H9 (cell line): ENCODE measurements at regions not wholly inside any gene's neighbourhood (a gene's known extent, or its start where the extent isn't known, plus 50 kb on each side); places are given as distances from the start of the nearest gene placed in this dataset.

Source experiments
- DNase-seq: peaks from one replicate; pipeline ENCODE4 v3.0.0-alpha.2; 2017
- H2AFZ ChIP-seq: one replicate; pipeline ENCODE4 v1.6.1; 2013; ENCODE audit warnings: mild to moderate bottlenecking, low read length, control low read depth, moderate library complexity
- H2AK5ac ChIP-seq: 2 replicates; pipeline ENCODE4 v1.6.1; 2013; ENCODE audit warnings: low read length, control low read depth, mixed read lengths; ENCODE audit not compliant: insufficient read length
- H2BK120ac ChIP-seq: one replicate; pipeline ENCODE4 v1.6.1; 2013; ENCODE audit warnings: low read depth, mild to moderate bottlenecking, low read length, control low read depth, inconsistent platforms; ENCODE audit not compliant: poor library complexity, severe bottlenecking
- H2BK12ac ChIP-seq: 2 replicates; pipeline ENCODE4 v1.6.1; 2013; ENCODE audit warnings: low read length, control low read depth, mixed read lengths, low read depth; ENCODE audit not compliant: insufficient read length
- H2BK15ac ChIP-seq: 2 replicates; pipeline ENCODE4 v1.6.1; 2013; ENCODE audit warnings: low read depth, low read length, control low read depth
- H2BK20ac ChIP-seq: one replicate; pipeline ENCODE4 v1.6.1; 2013; ENCODE audit warnings: low read depth, mild to moderate bottlenecking, low read length, control low read depth, inconsistent platforms; ENCODE audit not compliant: poor library complexity, severe bottlenecking
- H2BK5ac ChIP-seq: 2 replicates; pipeline ENCODE4 v1.6.1; 2013; ENCODE audit warnings: low read length, control low read depth, mixed read lengths; ENCODE audit not compliant: insufficient read length
- H3K14ac ChIP-seq: 2 replicates; pipeline ENCODE4 v1.6.1; 2013; ENCODE audit warnings: low read length, control low read depth; ENCODE audit not compliant: insufficient read depth
- H3K18ac ChIP-seq: 2 replicates; pipeline ENCODE4 v1.6.1; 2013; ENCODE audit warnings: low read depth, mild to moderate bottlenecking, mixed read lengths, low read length, control low read depth; ENCODE audit not compliant: insufficient read length
- H3K23ac ChIP-seq: 2 replicates; pipeline ENCODE4 v1.6.1; 2013; ENCODE audit warnings: low read length, control low read depth, mixed read lengths, low read depth; ENCODE audit not compliant: insufficient read length
- H3K23me2 ChIP-seq: 2 replicates; pipeline ENCODE4 v1.6.1; 2013; ENCODE audit warnings: low read depth, mild to moderate bottlenecking, mixed read lengths, low read length, control low read depth; ENCODE audit not compliant: insufficient read length, poor library complexity, severe bottlenecking
- H3K27ac ChIP-seq: 2 replicates; pipeline ENCODE4 v1.5.1; 2013; ENCODE audit warnings: low read length, control low read depth, mixed read lengths, low read depth; ENCODE audit not compliant: insufficient read length
- H3K27me3 ChIP-seq: 2 replicates; pipeline ENCODE4 v1.6.1; 2013; ENCODE audit warnings: low read length, control low read depth, inconsistent platforms; ENCODE audit not compliant: insufficient read depth
- H3K4ac ChIP-seq: 2 replicates; pipeline ENCODE4 v1.6.1; 2013; ENCODE audit warnings: low read depth, mild to moderate bottlenecking, control low read depth, inconsistent platforms, low read length, moderate library complexity
- H3K4me1 ChIP-seq: 2 replicates; pipeline ENCODE4 v1.6.1; 2013; ENCODE audit warnings: low read length, control low read depth, inconsistent platforms; ENCODE audit not compliant: insufficient read depth
- H3K4me2 ChIP-seq: 2 replicates; pipeline ENCODE4 v1.6.1; 2013; ENCODE audit warnings: low read length, control low read depth, mixed read lengths; ENCODE audit not compliant: insufficient read length, insufficient read depth
- H3K56ac ChIP-seq: 2 replicates; pipeline ENCODE4 v1.6.1; 2013; ENCODE audit warnings: low read depth, mild to moderate bottlenecking, mixed read lengths, low read length, control low read depth; ENCODE audit not compliant: insufficient read length
- H3K79me1 ChIP-seq: 2 replicates; pipeline ENCODE4 v1.6.1; 2013; ENCODE audit warnings: low read depth, mild to moderate bottlenecking, moderate library complexity, low read length, control low read depth, inconsistent platforms; ENCODE audit not compliant: insufficient read depth, poor library complexity, severe bottlenecking
- H3K79me2 ChIP-seq: 2 replicates; pipeline ENCODE4 v1.6.1; 2013; ENCODE audit warnings: low read length, control low read depth, inconsistent platforms; ENCODE audit not compliant: insufficient read depth
- H3K9ac ChIP-seq: 2 replicates; pipeline ENCODE4 v1.6.1; 2013; ENCODE audit warnings: low read length, control low read depth, mixed read lengths; ENCODE audit not compliant: insufficient read length; ENCODE audit errors: extremely low read depth
- H3K9me3 ChIP-seq: one replicate; pipeline ENCODE4 v1.6.1; 2013; ENCODE audit warnings: low read depth, low read length, inconsistent platforms; ENCODE audit not compliant: control insufficient read depth
- H3T11ph ChIP-seq: one replicate; pipeline ENCODE4 v1.6.1; 2013; ENCODE audit warnings: mild to moderate bottlenecking, low read length, control low read depth, inconsistent platforms
- H4K20me1 ChIP-seq: one replicate; pipeline ENCODE4 v1.6.1; 2013; ENCODE audit not compliant: control insufficient read depth, insufficient read length, insufficient read depth
- H4K5ac ChIP-seq: 2 replicates; pipeline ENCODE4 v1.6.1; 2013; ENCODE audit warnings: low read depth, mild to moderate bottlenecking, mixed read lengths, low read length, control low read depth; ENCODE audit not compliant: insufficient read length
- H4K8ac ChIP-seq: replicated peaks from 2 replicates; pipeline ENCODE4 v1.6.1; 2013; ENCODE audit warnings: low read length, control low read depth, mixed read lengths, low read depth; ENCODE audit not compliant: insufficient read length
- H4K91ac ChIP-seq: 2 replicates; pipeline ENCODE4 v1.6.1; 2013; ENCODE audit warnings: low read depth, mild to moderate bottlenecking, moderate library complexity, mixed read lengths, low read length, control low read depth; ENCODE audit not compliant: insufficient read length
- H3K27ac Mint-ChIP-seq, 3 experiments: 2 replicates in 2 of 3; 3 replicates in 1 of 3; pipeline ENCODE4 v1.8.0; 2020 to 2021; ENCODE audit warnings: mixed read lengths in 3 of 3, mild to moderate bottlenecking in 1 of 3, moderate library complexity in 1 of 3
- H3K27me3 Mint-ChIP-seq: 2 replicates; pipeline ENCODE4 v1.8.0; 2021; ENCODE audit warnings: low read depth, mild to moderate bottlenecking, moderate library complexity, mixed read lengths
- H3K36me3 Mint-ChIP-seq, 3 experiments: 2 replicates in 2 of 3; 3 replicates in 1 of 3; pipeline ENCODE4 v1.8.0; 2020 to 2021; ENCODE audit warnings: low read depth in 3 of 3, mixed read lengths in 3 of 3; ENCODE audit not compliant: insufficient read depth in 1 of 3
- H3K4me1 Mint-ChIP-seq, 2 experiments: 2 replicates each; pipeline ENCODE4 v1.8.0; 2020; ENCODE audit warnings: mixed read lengths in 2 of 2
- H3K4me3 Mint-ChIP-seq, 2 experiments: 2 replicates in 1 of 2; 3 replicates in 1 of 2; pipeline ENCODE4 v1.8.0; 2020 to 2021; ENCODE audit warnings: mild to moderate bottlenecking in 2 of 2, mixed read lengths in 2 of 2, moderate library complexity in 1 of 2
- H3K9me3 Mint-ChIP-seq, 2 experiments: 2 replicates in 1 of 2; 3 replicates in 1 of 2; pipeline ENCODE4 v1.8.0; 2020; ENCODE audit warnings: mild to moderate bottlenecking in 2 of 2, mixed read lengths in 2 of 2, moderate library complexity in 1 of 2
- WGBS: extraction: QIAGEN DNeasy Blood & Tissue Kit; methylation state at CpG from one replicate; pipeline ENCODE4 v1.1.7; 2013; ENCODE audit warnings: missing lambda C conversion rate, low lambda C conversion rate, mixed read lengths; ENCODE audit not compliant: insufficient read length; ENCODE audit errors: extremely low coverage; 5-methylcytosine and 5-hydroxymethylcytosine counted together
- TF ChIP-seq, protein P1 (sequence below): fragments of 200-600 bp; sonication (generic); conservative IDR thresholded peaks from 3 replicates; pipeline ENCODE4 v1.8.0; 2021; ENCODE audit warnings: antibody characterized with exemption, mild to moderate bottlenecking

DNA sequence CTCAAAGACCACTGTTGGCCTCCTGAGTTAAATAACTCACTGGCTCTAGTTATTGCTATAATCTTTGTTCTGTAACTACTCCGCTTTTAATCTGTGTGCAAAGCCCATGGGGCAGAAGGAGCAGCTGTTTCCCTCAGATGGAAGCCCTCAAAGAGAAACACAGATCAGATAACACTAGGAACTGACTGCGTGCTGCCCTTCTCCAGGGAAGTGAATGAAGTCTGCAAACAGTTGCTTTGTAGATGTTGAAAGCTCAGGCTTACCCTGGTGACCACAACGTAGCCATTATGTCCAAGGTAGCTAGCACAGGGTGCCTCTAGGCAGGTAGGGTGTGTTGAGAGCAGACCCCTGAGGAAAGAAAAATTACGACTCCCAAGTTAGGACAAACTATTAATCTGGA lies 152.3 kb upstream of the STAC start:
- no peak overlapping the region for H2AFZ ChIP-seq
- no peaks in the 10 kb centered on the region for H3K9me3 ChIP-seq
- H4K20me1 ChIP-seq = no peaks in the 10 kb centered on the region
- H3K56ac ChIP-seq = no peak overlapping the region
- H3K4me1 ChIP-seq = no peaks in the 10 kb centered on the region
- H3K27ac Mint-ChIP-seq = no peak overlapping the region
- TF ChIP-seq, protein P1, sequence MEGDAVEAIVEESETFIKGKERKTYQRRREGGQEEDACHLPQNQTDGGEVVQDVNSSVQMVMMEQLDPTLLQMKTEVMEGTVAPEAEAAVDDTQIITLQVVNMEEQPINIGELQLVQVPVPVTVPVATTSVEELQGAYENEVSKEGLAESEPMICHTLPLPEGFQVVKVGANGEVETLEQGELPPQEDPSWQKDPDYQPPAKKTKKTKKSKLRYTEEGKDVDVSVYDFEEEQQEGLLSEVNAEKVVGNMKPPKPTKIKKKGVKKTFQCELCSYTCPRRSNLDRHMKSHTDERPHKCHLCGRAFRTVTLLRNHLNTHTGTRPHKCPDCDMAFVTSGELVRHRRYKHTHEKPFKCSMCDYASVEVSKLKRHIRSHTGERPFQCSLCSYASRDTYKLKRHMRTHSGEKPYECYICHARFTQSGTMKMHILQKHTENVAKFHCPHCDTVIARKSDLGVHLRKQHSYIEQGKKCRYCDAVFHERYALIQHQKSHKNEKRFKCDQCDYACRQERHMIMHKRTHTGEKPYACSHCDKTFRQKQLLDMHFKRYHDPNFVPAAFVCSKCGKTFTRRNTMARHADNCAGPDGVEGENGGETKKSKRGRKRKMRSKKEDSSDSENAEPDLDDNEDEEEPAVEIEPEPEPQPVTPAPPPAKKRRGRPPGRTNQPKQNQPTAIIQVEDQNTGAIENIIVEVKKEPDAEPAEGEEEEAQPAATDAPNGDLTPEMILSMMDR = no peak
- no peak overlapping the region for H3K4ac ChIP-seq
- no peak overlapping the region for H2BK5ac ChIP-seq
- no peaks in the 10 kb centered on the region for H3K79me2 ChIP-seq
- no peaks in the 10 kb centered on the region for H3K27me3 ChIP-seq
- no peak overlapping the region for H3K18ac ChIP-seq
- no peak overlapping the region for H2AK5ac ChIP-seq
- DNase-seq = no peak
- H3K36me3 Mint-ChIP-seq = no peaks in the 10 kb centered on the region
- no peak overlapping the region for H2BK15ac ChIP-seq
- H3T11ph ChIP-seq = no peak overlapping the region
- no peaks in the 10 kb centered on the region for H3K23me2 ChIP-seq
- no peak overlapping the region for H3K4me2 ChIP-seq
- H2BK12ac ChIP-seq = no peak overlapping the region
- H3K79me1 ChIP-seq = no peaks in the 10 kb centered on the region
- no peak overlapping the region for H3K27ac ChIP-seq
- no peak overlapping the region for H3K9ac ChIP-seq
- no peak overlapping the region for H3K14ac ChIP-seq
- H2BK120ac ChIP-seq = no peak overlapping the region
- peaks cover 0 to 5% of the 10 kb centered on the region in 2 experiments; a peak in 1 of 4 replicates for H3K4me1 Mint-ChIP-seq
- no peaks in the 10 kb centered on the region for H3K27me3 Mint-ChIP-seq
- no peak overlapping the region for H3K4me3 Mint-ChIP-seq
- no peak overlapping the region for H4K8ac ChIP-seq
- no CpG with 5 or more reads among the region's 4 CpGs for WGBS
- H4K5ac ChIP-seq = no peak overlapping the region
- H4K91ac ChIP-seq = no peak overlapping the region
- no peaks in the 10 kb centered on the region for H3K9me3 Mint-ChIP-seq
- H2BK20ac ChIP-seq = no peak overlapping the region
- H3K23ac ChIP-seq = no peak overlapping the region
